Small intestine (tissue), 7 donors: ENCODE measurements at regions not wholly inside any gene's neighbourhood (a gene's known extent, or its start where the extent isn't known, plus 50 kb on each side); places are given as distances from the start of the nearest gene placed in this dataset.
A peak's percentile ranks its signal among the peaks of the same experiment; 100 is the strongest.

Experiments
- DNase-seq, 2 donors: peaks; one replicate each; pipeline versions ENCODE4 v3.0.0 to v3.0.0-alpha.2; 2013
- FAIRE-seq: peaks from 2 replicates; lab custom pipeline; 2012; peaks lifted over from hg19 to GRCh38; lab: Jason Lieb, UNC
- H3K27ac ChIP-seq, 3 donors: one replicate each; pipeline ENCODE4 v1.5.1; 2013; ENCODE audit warnings: low read length in 2 of 3, mild to moderate bottlenecking in 2 of 3, control low read depth in 1 of 3, inconsistent platforms in 1 of 3, low read depth in 1 of 3, moderate library complexity in 1 of 3
- H3K27me3 ChIP-seq, 3 donors: one replicate each; pipeline ENCODE4 v1.6.1; 2013; ENCODE audit warnings: low read length in 3 of 3, inconsistent platforms in 1 of 3; ENCODE audit not compliant: control insufficient read depth in 3 of 3, insufficient read depth in 3 of 3
- H3K36me3 ChIP-seq, 3 donors: one replicate each; pipeline ENCODE4 v1.6.1; 2013; ENCODE audit warnings: low read length in 3 of 3, inconsistent platforms in 1 of 3, low read depth in 1 of 3, mild to moderate bottlenecking in 1 of 3, moderate library complexity in 1 of 3; ENCODE audit not compliant: control insufficient read depth in 3 of 3, insufficient read depth in 2 of 3
- H3K4me1 ChIP-seq, 3 donors: one replicate each; pipeline ENCODE4 v1.6.1; 2013; ENCODE audit warnings: low read length in 2 of 3, inconsistent platforms in 1 of 3, low read depth in 1 of 3, mild to moderate bottlenecking in 1 of 3, moderate library complexity in 1 of 3; ENCODE audit not compliant: control insufficient read depth in 3 of 3, insufficient read depth in 2 of 3
- H3K4me3 ChIP-seq, 3 donors: one replicate each; pipeline ENCODE4 v1.5.1; 2013; ENCODE audit warnings: low read length in 3 of 3, control low read depth in 1 of 3, inconsistent platforms in 1 of 3, low read depth in 1 of 3, mild to moderate bottlenecking in 1 of 3, moderate library complexity in 1 of 3
- H3K9me3 ChIP-seq, 2 donors: one replicate each; pipeline ENCODE4 v1.6.1; 2013; ENCODE audit warnings: low read depth in 1 of 2, low read length in 1 of 2; ENCODE audit not compliant: control insufficient read depth in 2 of 2, insufficient read depth in 1 of 2
- WGBS, 3 donors: extraction: QIAGEN DNeasy Blood & Tissue Kit; methylation state at CpG; one replicate each; pipeline ENCODE4 v1.1.7; 2013; 5-methylcytosine and 5-hydroxymethylcytosine counted together
- donor health status: healthy with polysubstance abuse.
- donor health status: control.
- donor health status: control.
- donor health status: Bipolar disorder and iron deficiency.
- donor health status: healthy.

- WGBS, 3 donors, result 76 to 89% (median 88%) methylated on average over 2 of the region's 2 CpGs
- Histone ChIP-seq H3K4me3 (no peak overlapping the region), H3K4me1 (peaks cover 0 to 3% (median 2%) of the 10 kb centered on the region in 3 donors), H3K9me3 (peaks cover 0 to 11% of the 10 kb centered on the region in 2 donors), H3K27me3 (no peaks in the 10 kb centered on the region), H3K27ac (no peak overlapping the region), H3K36me3 (no peaks in the 10 kb centered on the region)
- DNase-seq (no peak), FAIRE-seq (no peak)
Observed at GRCh38 chr10:30560326-30560725, 69.2 kb downstream of the LYZL2 start.

- 10 to 44% (median 35%) methylated on average over 9 of the region's 9 CpGs for WGBS, 3 donors
- H3K27me3 ChIP-seq, result no peaks in the 10 kb centered on the region
- FAIRE-seq (no peak), DNase-seq (peak; percentile 60 to 97)
- peaks cover 0 to 4% (median 2%) of the 10 kb centered on the region in 3 donors for H3K4me1 ChIP-seq
- H3K27ac ChIP-seq, result peak overlapping the region in 2 of 3 donors; percentile 50 to 70
- peak overlapping the region in 1 of 3 donors; percentile 13 for H3K4me3 ChIP-seq
- H3K9me3 ChIP-seq, result peaks cover 0 to 11% of the 10 kb centered on the region in 2 donors
- no peaks in the 10 kb centered on the region for H3K36me3 ChIP-seq
Observed at GRCh38 chr10:30559180-30559579, 70.4 kb downstream of the LYZL2 start.

GRCh38 chr10:30558411-30558810, 71.1 kb downstream of the LYZL2 start:
- DNase-seq, result no peak
- H3K4me3 ChIP-seq, result no peak overlapping the region
- peaks cover 0 to 11% of the 10 kb centered on the region in 2 donors for H3K9me3 ChIP-seq
- H3K27ac ChIP-seq, result no peak overlapping the region
- no peaks in the 10 kb centered on the region for H3K27me3 ChIP-seq
- FAIRE-seq, result no peak
- peaks cover 0 to 9% (median 4%) of the 10 kb centered on the region in 3 donors for H3K4me1 ChIP-seq
- 85 to 95% (median 94%) methylated on average over 13 to 14 of the region's 14 CpGs for WGBS, 3 donors
- H3K36me3 ChIP-seq, result no peaks in the 10 kb centered on the region

- DNase-seq (peak in 1 of 2 donors; percentile 19), FAIRE-seq (no peak)
- Histone ChIP-seq H3K27me3 (no peaks in the 10 kb centered on the region), H3K4me3 (no peak overlapping the region), H3K4me1 (peaks cover 0 to 14% (median 6%) of the 10 kb centered on the region in 3 donors), H3K27ac (no peak overlapping the region), H3K36me3 (no peaks in the 10 kb centered on the region), H3K9me3 (peaks cover 0 to 11% of the 10 kb centered on the region in 2 donors)
- 78 to 90% (median 88%) methylated on average over 8 of the region's 8 CpGs for WGBS, 3 donors
Observed at GRCh38 chr10:30557884-30558283, 71.7 kb downstream of the LYZL2 start.

- 88 to 90% (median 90%) methylated on average over 1 of the region's 1 CpG for WGBS, 3 donors
- FAIRE-seq (no peak), DNase-seq (no peak)
- Histone ChIP-seq H3K9me3 (peaks cover 0 to 9% of the 10 kb centered on the region in 2 donors), H3K36me3 (no peaks in the 10 kb centered on the region), H3K4me1 (peaks cover 0 to 15% (median 6%) of the 10 kb centered on the region in 3 donors), H3K27ac (no peak overlapping the region), H3K27me3 (no peaks in the 10 kb centered on the region), H3K4me3 (no peak overlapping the region)
Observed at GRCh38 chr10:30556189-30556588, 73.4 kb downstream of the LYZL2 start.

GRCh38 chr10:30555465-30555864, 74.1 kb downstream of the LYZL2 start:
- WGBS, 3 donors, result 78 to 94% (median 92%) methylated on average over 5 of the region's 5 CpGs
- peaks cover 0 to 15% (median 6%) of the 10 kb centered on the region in 3 donors for H3K4me1 ChIP-seq
- no peak overlapping the region for H3K27ac ChIP-seq
- no peaks in the 10 kb centered on the region for H3K27me3 ChIP-seq
- H3K36me3 ChIP-seq, result no peaks in the 10 kb centered on the region
- FAIRE-seq (no peak), DNase-seq (no peak)
- H3K9me3 ChIP-seq, result peaks cover 0 to 9% of the 10 kb centered on the region in 2 donors
- H3K4me3 ChIP-seq, result no peak overlapping the region

GRCh38 chr10:30554440-30554825, 75.1 kb downstream of the LYZL2 start:
- H3K36me3 ChIP-seq, result no peaks in the 10 kb centered on the region
- H3K4me3 ChIP-seq, result no peak overlapping the region
- peaks cover 0 to 8% of the 10 kb centered on the region in 2 donors for H3K9me3 ChIP-seq
- WGBS, 3 donors, result 18 to 27% (median 18%) methylated on average over 5 of the region's 5 CpGs
- FAIRE-seq (no peak), DNase-seq (no peak)
- peak overlapping the region; percentile 73 to 86 (median 78) for H3K27ac ChIP-seq
- H3K27me3 ChIP-seq, result no peaks in the 10 kb centered on the region
- H3K4me1 ChIP-seq, result peaks cover 0 to 15% (median 6%) of the 10 kb centered on the region in 3 donors

- FAIRE-seq (no peak), DNase-seq (peak; percentile 86 to 88)
- H3K4me3 ChIP-seq, result peak overlapping the region in 2 of 3 donors; percentile 5 to 27
- H3K4me1 ChIP-seq, result peaks cover 0 to 15% (median 6%) of the 10 kb centered on the region in 3 donors
- H3K27me3 ChIP-seq, result no peaks in the 10 kb centered on the region
- whole genome bisulfite sequencing, 3 donors, result 16 to 33% (median 24%) methylated on average over 12 of the region's 12 CpGs
- H3K36me3 ChIP-seq, result no peaks in the 10 kb centered on the region
- peaks cover 0 to 2% of the 10 kb centered on the region in 2 donors for H3K9me3 ChIP-seq
- peak overlapping the region; percentile 73 to 86 (median 78) for H3K27ac ChIP-seq
Observed at GRCh38 chr10:30553626-30554439, 75.7 kb downstream of the LYZL2 start.
